Fibroblast of the aortic adventitia (primary cell): ENCODE measurements at regions not wholly inside any gene's neighbourhood (a gene's known extent, or its start where the extent isn't known, plus 50 kb on each side); places are given as distances from the start of the nearest gene placed in this dataset.
A peak's percentile ranks its signal among the peaks of the same experiment; 100 is the strongest.

ENCODE experiments used
- DNase-seq: peaks from one replicate; pipeline ENCODE4 v3.0.0-alpha.2; 2010; ENCODE audit warnings: low read depth
- H3K4me3 ChIP-seq: 2 replicates; pipeline ENCODE4 v1.5.1; 2011; ENCODE audit warnings: low read depth, mild to moderate bottlenecking, control low read depth, low read length, moderate library complexity
- TF ChIP-seq, protein P1 (sequence below): IDR thresholded peaks from 2 replicates; pipeline ENCODE4 v1.5.1; 2011; ENCODE audit warnings: mild to moderate bottlenecking, low read length, control low read depth, inconsistent platforms; ENCODE audit not compliant: insufficient read depth

GRCh38 chr10:28386503-28386868 lies 83.6 kb upstream of the MPP7 start:
- H3K4me3 ChIP-seq = no peak overlapping the region
- no peak for DNase-seq
- TF ChIP-seq, protein P1, sequence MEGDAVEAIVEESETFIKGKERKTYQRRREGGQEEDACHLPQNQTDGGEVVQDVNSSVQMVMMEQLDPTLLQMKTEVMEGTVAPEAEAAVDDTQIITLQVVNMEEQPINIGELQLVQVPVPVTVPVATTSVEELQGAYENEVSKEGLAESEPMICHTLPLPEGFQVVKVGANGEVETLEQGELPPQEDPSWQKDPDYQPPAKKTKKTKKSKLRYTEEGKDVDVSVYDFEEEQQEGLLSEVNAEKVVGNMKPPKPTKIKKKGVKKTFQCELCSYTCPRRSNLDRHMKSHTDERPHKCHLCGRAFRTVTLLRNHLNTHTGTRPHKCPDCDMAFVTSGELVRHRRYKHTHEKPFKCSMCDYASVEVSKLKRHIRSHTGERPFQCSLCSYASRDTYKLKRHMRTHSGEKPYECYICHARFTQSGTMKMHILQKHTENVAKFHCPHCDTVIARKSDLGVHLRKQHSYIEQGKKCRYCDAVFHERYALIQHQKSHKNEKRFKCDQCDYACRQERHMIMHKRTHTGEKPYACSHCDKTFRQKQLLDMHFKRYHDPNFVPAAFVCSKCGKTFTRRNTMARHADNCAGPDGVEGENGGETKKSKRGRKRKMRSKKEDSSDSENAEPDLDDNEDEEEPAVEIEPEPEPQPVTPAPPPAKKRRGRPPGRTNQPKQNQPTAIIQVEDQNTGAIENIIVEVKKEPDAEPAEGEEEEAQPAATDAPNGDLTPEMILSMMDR = no peak

DNA sequence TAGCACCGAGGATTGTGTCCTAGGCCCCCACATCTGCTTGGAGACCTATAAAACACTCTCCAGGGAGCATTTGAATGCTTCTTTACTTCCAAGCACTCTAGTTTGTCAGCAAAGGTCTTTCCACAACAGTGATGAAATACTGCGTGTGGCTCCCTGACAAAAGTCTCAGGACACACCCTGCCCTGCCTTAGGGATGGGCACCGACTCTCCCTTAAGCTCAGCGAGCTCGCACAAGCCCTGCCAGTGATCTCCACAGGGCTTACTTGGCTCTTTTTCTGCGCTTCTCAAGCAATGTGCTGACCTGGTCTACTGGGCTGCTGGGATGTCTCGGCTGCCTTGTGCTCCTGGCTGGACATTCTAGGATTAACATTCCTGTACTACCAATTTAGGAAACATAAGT lies 84.3 kb upstream of the MPP7 start:
- TF ChIP-seq, protein P1 = no peak
- H3K4me3 ChIP-seq = no peak overlapping the region
- no peak for DNase-seq

GRCh38 chr10:28391283-28391682 lies 88.4 kb upstream of the MPP7 start:
- no peak for DNase-seq
- no peak overlapping the region for H3K4me3 ChIP-seq
- TF ChIP-seq, protein P1 = no peak

GRCh38 chr10:28393956-28394568 lies 91.2 kb upstream of the MPP7 start:
- H3K4me3 ChIP-seq = no peak overlapping the region
- TF ChIP-seq, protein P1 = peak; percentile 97
- DNase-seq = peak; percentile 69

- TF ChIP-seq, protein P1 = no peak
- no peak for DNase-seq
Measured at GRCh38 chr10:28396331-28396730, 93.5 kb upstream of the MPP7 start.

DNA sequence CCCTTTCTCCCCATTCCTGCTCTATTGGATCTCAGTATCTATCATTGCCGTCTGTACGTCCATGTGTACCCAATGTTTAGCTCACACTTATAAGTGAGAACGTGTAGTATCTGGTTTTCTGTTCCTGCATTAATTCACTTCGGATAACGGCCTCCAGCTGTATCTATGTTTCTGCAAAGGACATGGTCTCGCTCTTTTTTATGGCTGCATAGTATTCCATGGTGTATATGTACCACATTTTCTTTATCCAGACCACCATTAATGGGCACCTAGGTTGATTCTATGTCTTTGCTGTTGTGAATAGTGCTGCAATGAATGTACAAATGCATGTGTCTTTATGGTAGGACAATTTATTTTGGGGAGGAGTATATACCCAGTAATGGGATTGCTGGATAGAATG lies 94.4 kb upstream of the MPP7 start:
- TF ChIP-seq, protein P1 = no peak
- no peak overlapping the region for H3K4me3 ChIP-seq
- no peak for DNase-seq

More at GRCh38 chr10:28396331-28396730, 93.5 kb upstream of the MPP7 start:
- no peak overlapping the region for H3K4me3 ChIP-seq

DNA sequence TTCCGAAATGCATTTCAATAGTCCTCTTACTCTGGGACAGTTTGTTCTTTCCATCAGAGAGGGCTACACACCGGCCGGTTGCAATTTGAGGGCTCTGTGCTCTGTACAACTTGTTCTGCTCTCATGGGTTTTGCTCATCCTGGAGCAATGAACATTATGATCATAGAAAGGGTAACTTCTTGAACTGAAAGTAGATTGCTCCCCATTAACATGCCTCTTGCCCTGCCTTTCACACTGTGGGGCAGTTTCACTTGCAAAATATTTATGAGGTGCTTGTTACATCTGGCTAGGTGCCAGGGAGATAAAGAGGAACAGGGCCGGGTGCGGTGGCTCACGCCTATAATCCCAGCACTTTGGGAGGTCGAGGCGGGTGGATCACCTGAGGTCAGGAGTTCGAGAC lies 97.3 kb upstream of the MPP7 start:
- H3K4me3 ChIP-seq = no peak overlapping the region
- TF ChIP-seq, protein P1 = no peak
- no peak for DNase-seq
